PFSK-1 (cell line): ENCODE measurements at regions not wholly inside any gene's neighbourhood (a gene's known extent, or its start where the extent isn't known, plus 50 kb on each side); places are given as distances from the start of the nearest gene placed in this dataset.

ENCODE experiments used
- POLR2AphosphoS5 ChIP-seq: IDR thresholded peaks from 2 replicates; pipeline ENCODE4 v1.6.1; 2012; ENCODE audit warnings: low read depth, mild to moderate bottlenecking, control low read depth, low read length, moderate library complexity
- REST ChIP-seq, 2 experiments: IDR thresholded peaks; 2 replicates each; pipeline versions ENCODE4 v1.6.1 to v1.8.0; 2011 to 2012; ENCODE audit warnings: low read depth in 2 of 2, low read length in 2 of 2, control low read depth in 1 of 2, inconsistent platforms in 1 of 2, mild to moderate bottlenecking in 1 of 2, moderate library complexity in 1 of 2; ENCODE audit not compliant: insufficient read depth in 1 of 2
- SIN3A ChIP-seq: IDR thresholded peaks from 2 replicates; pipeline ENCODE4 v1.6.1; 2012; ENCODE audit warnings: mild to moderate bottlenecking, low read length, moderate library complexity, borderline replicate concordance; ENCODE audit not compliant: insufficient read depth
- TAF1 ChIP-seq: IDR thresholded peaks from 2 replicates; pipeline ENCODE4 v1.6.1; 2012; ENCODE audit warnings: low read length, control low read depth, borderline replicate concordance; ENCODE audit not compliant: insufficient read depth

GRCh38 chr5:143641549-143642355 is 170.2 kb upstream of the HMHB1 start:
- TF ChIP-seq REST (IDR thresholded peaks at IDR 0.05; ENCODE audit: insufficient read depth in 1 of 2, low read depth in 2 of 2, low read length in 2 of 2) = no peak
- no peak for TF ChIP-seq TAF1
- no peak for TF ChIP-seq SIN3A
- no peak for TF ChIP-seq POLR2AphosphoS5
